Esophagus muscularis mucosa (tissue), 4 donors: ENCODE measurements at regions not wholly inside any gene's neighbourhood (a gene's known extent, or its start where the extent isn't known, plus 50 kb on each side); places are given as distances from the start of the nearest gene placed in this dataset.

Experiments used
- DNase-seq: peaks from one replicate; pipeline ENCODE4 v3.0.0-alpha.2; 2017; ENCODE audit errors: extremely low spot score
- H3K27ac ChIP-seq, 4 donors: fragments of 200-600 bp; sonication (generic); replicated peaks in 1 of 4; 1 replicate in 3 of 4; 2 replicates in 1 of 4; pipeline ENCODE4 v1.5.1; 2016 to 2019; ENCODE audit warnings: mild to moderate bottlenecking in 1 of 4
- H3K27me3 ChIP-seq, 4 donors: fragments of 200-600 bp; sonication (generic); one replicate each; pipeline versions ENCODE4 v1.5.1 to v1.6.0; 2016 to 2019
- H3K36me3 ChIP-seq, 4 donors: fragments of 200-600 bp; sonication (generic); one replicate each; pipeline ENCODE4 v1.5.1; 2016 to 2019
- H3K4me1 ChIP-seq, 4 donors: fragments of 200-600 bp; sonication (generic); one replicate each; pipeline ENCODE4 v1.5.1; 2016 to 2019
- H3K4me3 ChIP-seq, 4 donors: fragments of 200-600 bp; sonication (generic); 1 replicate in 2 of 4; 2 replicates in 2 of 4; pipeline ENCODE4 v1.5.1; 2016 to 2019; ENCODE audit warnings: mild to moderate bottlenecking in 4 of 4, moderate library complexity in 1 of 4
- H3K9me3 ChIP-seq, 4 donors: fragments of 200-600 bp; sonication (generic); 1 replicate in 3 of 4; 2 replicates in 1 of 4; pipeline ENCODE4 v1.5.1; 2016 to 2019
- CTCF ChIP-seq, 3 experiments: fragments of 200-600 bp in 2 of 3; fragments of 450-650 bp in 1 of 3; sonication (generic) in 2 of 3; IDR thresholded peaks; one replicate each; pipeline ENCODE4 v1.5.1; 2017 to 2019; ENCODE audit warnings: antibody characterized with exemption in 3 of 3, mild to moderate bottlenecking in 2 of 3, moderate library complexity in 1 of 3
- EP300 ChIP-seq: sonication (generic); formaldehyde crosslinking; IDR thresholded peaks from one replicate; pipeline ENCODE4 v1.6.1; 2017; ENCODE audit warnings: antibody characterized with exemption
- POLR2A ChIP-seq: fragments of 450-650 bp; IDR thresholded peaks from one replicate; pipeline ENCODE4 v1.6.1; 2017; ENCODE audit warnings: antibody characterized with exemption, moderate library complexity, mild to moderate bottlenecking, low read depth
- POLR2AphosphoS5 ChIP-seq, 2 donors: sonication (generic); formaldehyde crosslinking; IDR thresholded peaks; one replicate each; pipeline ENCODE4 v1.6.1; 2017; ENCODE audit warnings: antibody characterized with exemption in 2 of 2
- WGBS: methylation state at CpG from one replicate; pipeline ENCODE4 v1.1.5; 2018; 5-methylcytosine and 5-hydroxymethylcytosine counted together
- intact Hi-C: fragments of 100-400 bp; cut with DNase I; formaldehyde crosslinking; loops from one replicate; pipeline ENCODE4 v1.15.1; 2023

GRCh38 chr11:45565446-45565988 lies 99.9 kb downstream of the CHST1 start:
- Histone ChIP-seq H3K27ac (no peak overlapping the region), H3K4me1 (peaks cover 4 to 10% (median 6%) of the 10 kb centered on the region in 4 donors), H3K4me3 (no peak overlapping the region), H3K36me3 (no peaks in the 10 kb centered on the region), H3K27me3 (peaks cover 0 to 39% (median 0%) of the 10 kb centered on the region in 4 donors), H3K9me3 (no peaks in the 10 kb centered on the region)
- DNase-seq: no peak
- 93% methylated on average over 4 of the region's 4 CpGs for WGBS
- TF ChIP-seq POLR2A (no peak), POLR2AphosphoS5 (IDR thresholded peaks at IDR 0.05) (no peak), CTCF (IDR thresholded peaks at IDR 0.05) (no peak), EP300 (no peak)
- intact Hi-C loops: no loop called here

- 54% methylated on average over 10 of the region's 10 CpGs for WGBS
- no peaks in the 10 kb centered on the region for H3K36me3 ChIP-seq
- peaks cover 0 to 46% (median 0%) of the 10 kb centered on the region in 4 donors for H3K27me3 ChIP-seq
- no peak overlapping the region for H3K4me3 ChIP-seq
- peaks cover 8 to 17% (median 9%) of the 10 kb centered on the region in 4 donors for H3K4me1 ChIP-seq
- no peak overlapping the region for H3K27ac ChIP-seq
- TF ChIP-seq EP300: no peak
- no peak for TF ChIP-seq POLR2AphosphoS5 (IDR thresholded peaks at IDR 0.05)
- no peak for TF ChIP-seq POLR2A
- no peak for TF ChIP-seq CTCF (IDR thresholded peaks at IDR 0.05)
- DNase-seq: no peak
- intact Hi-C loops: no loop called here
- H3K9me3 ChIP-seq: no peaks in the 10 kb centered on the region
Observed at GRCh38 chr11:45563810-45564209, 101.6 kb downstream of the CHST1 start.

- Histone ChIP-seq H3K4me1 (peaks cover 8 to 17% (median 9%) of the 10 kb centered on the region in 4 donors), H3K4me3 (no peak overlapping the region), H3K9me3 (no peaks in the 10 kb centered on the region), H3K27ac (no peak overlapping the region), H3K36me3 (no peaks in the 10 kb centered on the region), H3K27me3 (peaks cover 0 to 47% (median 0%) of the 10 kb centered on the region in 4 donors)
- intact Hi-C loops: no loop called here
- DNase-seq: no peak
- TF ChIP-seq CTCF (IDR thresholded peaks at IDR 0.05) (no peak), POLR2AphosphoS5 (IDR thresholded peaks at IDR 0.05) (no peak), EP300 (no peak), POLR2A (no peak)
- WGBS: 74% methylated on average over 2 of the region's 2 CpGs
Observed at GRCh38 chr11:45563171-45563570, 102.3 kb downstream of the CHST1 start.

GRCh38 chr11:45560913-45561281 lies 104.5 kb downstream of the CHST1 start:
- no peak for TF ChIP-seq EP300
- TF ChIP-seq CTCF (IDR thresholded peaks at IDR 0.05): no peak
- TF ChIP-seq POLR2AphosphoS5 (IDR thresholded peaks at IDR 0.05): no peak
- TF ChIP-seq POLR2A: no peak
- no peaks in the 10 kb centered on the region for H3K36me3 ChIP-seq
- no peak overlapping the region for H3K27ac ChIP-seq
- H3K9me3 ChIP-seq: no peaks in the 10 kb centered on the region
- H3K4me1 ChIP-seq: peaks cover 8 to 17% (median 9%) of the 10 kb centered on the region in 4 donors
- H3K27me3 ChIP-seq: peaks cover 0 to 49% (median 0%) of the 10 kb centered on the region in 4 donors
- intact Hi-C loops: no loop called here
- no peak overlapping the region for H3K4me3 ChIP-seq
- no peak for DNase-seq
- 75% methylated on average over 9 of the region's 12 CpGs for WGBS
